Activated T-helper 2 cell treated with anti-CD3 and anti-CD28 coated beads, Interferon-gamma antibody, Interleukin-2, Interleukin-4, amounts not matched to agents 10 μg/mL and 5 μg/mL and 100 μg/mL, durations not matched to agents 14 hours and 24 hours and 36 hours (primary cell): ENCODE measurements at regions not wholly inside any gene's neighbourhood (a gene's known extent, or its start where the extent isn't known, plus 50 kb on each side); places are given as distances from the start of the nearest gene placed in this dataset.

Source experiments
- DNase-seq: peaks from one replicate; pipeline ENCODE4 v3.0.0; 2021; ENCODE audit warnings: low spot score
- H3K27ac Mint-ChIP-seq: one replicate; pipeline ENCODE4 v1.8.0; 2021; ENCODE audit warnings: mixed read lengths
- H3K27me3 Mint-ChIP-seq: one replicate; pipeline ENCODE4 v1.8.0; 2021; ENCODE audit warnings: low read depth, mixed read lengths
- H3K36me3 Mint-ChIP-seq: one replicate; pipeline ENCODE4 v1.8.0; 2021; ENCODE audit warnings: low read depth, mixed read lengths
- H3K4me1 Mint-ChIP-seq: one replicate; pipeline ENCODE4 v1.8.0; 2021; ENCODE audit warnings: low read depth, mixed read lengths
- H3K4me3 Mint-ChIP-seq: one replicate; pipeline ENCODE4 v1.8.0; 2021; ENCODE audit warnings: low read depth, mild to moderate bottlenecking, moderate library complexity, mixed read lengths
- H3K9me3 Mint-ChIP-seq: one replicate; pipeline ENCODE4 v1.8.0; 2021; ENCODE audit warnings: mixed read lengths
- intact Hi-C: fragments of 100-400 bp; cut with micrococcal nuclease; formaldehyde crosslinking; loops from one replicate; pipeline ENCODE4 v1.15.1; 2023

DNA sequence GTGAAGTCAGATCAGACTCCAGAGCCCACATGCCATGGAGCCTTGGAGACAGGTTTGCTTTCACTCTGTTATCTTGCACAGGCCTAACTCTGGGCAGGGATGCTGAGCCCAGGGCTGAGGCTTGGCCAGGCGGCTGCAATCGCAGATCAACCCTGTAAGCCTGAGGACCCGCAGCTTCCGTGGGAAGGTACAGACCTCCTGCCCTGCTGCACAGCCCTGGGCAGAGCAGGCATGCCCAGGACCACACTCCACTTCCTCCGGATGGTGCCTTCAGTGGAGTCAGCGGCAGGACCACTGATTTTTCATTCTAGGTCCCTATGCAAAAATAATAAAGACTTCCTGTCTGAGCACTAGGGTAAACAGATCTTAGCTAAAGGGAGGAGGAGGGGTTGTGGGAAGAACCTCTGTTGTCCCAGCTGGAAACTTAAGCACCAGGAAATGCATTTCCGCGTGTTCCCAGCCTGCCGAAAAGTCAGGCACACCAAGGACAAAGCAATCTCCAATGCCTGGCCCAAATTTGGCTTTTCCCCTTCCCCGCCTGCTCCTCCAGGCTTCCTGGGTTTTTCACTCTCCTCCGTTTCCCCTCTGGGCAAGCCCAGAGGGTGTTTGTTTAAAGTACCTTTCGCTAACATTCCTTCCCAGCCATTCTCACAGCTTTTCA lies 87.3 kb downstream of the KCTD15 start:
- Mint-ChIP-seq H3K27me3 (no peaks in the 10 kb centered on the region), H3K4me1 (no peaks in the 10 kb centered on the region), H3K36me3 (no peaks in the 10 kb centered on the region), H3K27ac (no peak overlapping the region), H3K9me3 (no peaks in the 10 kb centered on the region), H3K4me3 (no peak overlapping the region)
- intact Hi-C loops, result no loop called here
- DNase-seq, result no peak

DNA sequence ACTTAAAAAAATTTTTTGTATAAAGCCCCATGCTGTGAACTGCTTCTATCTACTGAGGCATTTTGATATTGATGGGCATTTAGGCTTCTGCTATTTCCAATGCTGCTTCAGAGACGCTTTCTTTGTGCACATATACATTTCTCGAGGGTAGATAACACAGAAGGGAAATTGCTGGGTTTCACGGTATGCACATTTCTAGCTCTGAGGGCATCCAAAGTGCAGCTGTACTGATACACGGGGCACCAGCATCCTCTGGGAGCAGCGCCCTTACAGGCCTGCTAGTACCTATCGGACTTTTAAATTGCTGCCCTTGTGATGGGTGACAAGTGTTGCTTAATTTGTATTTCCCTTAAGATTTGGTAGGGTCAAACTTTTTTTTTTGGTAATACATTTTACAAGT lies 88.6 kb downstream of the KCTD15 start:
- Mint-ChIP-seq H3K4me1 (no peaks in the 10 kb centered on the region), H3K36me3 (no peaks in the 10 kb centered on the region), H3K27ac (no peak overlapping the region), H3K9me3 (no peaks in the 10 kb centered on the region), H3K4me3 (no peak overlapping the region), H3K27me3 (no peaks in the 10 kb centered on the region)
- intact Hi-C loops, result no loop called here
- DNase-seq, result no peak

DNA sequence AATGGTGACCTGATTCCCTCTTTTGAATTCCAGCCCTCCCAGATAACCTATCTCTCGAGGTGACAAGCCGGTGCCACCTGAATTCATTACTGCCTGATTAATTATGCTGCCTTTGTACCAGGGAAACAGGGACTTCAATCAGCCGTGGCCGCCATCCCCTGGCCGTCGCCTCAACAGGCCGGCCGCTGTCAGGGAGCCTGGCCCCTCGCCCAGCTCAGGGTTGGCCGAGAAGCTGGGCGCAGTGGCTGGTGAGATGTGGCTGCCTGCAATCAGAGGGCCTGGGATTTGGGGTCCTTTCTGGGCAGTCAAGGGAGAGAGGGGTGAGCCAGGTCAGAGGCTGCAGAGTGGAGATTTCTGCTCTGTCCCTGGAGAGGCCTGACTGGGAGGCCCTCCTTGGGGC lies 91.2 kb downstream of the KCTD15 start:
- H3K36me3 Mint-ChIP-seq, result no peaks in the 10 kb centered on the region
- H3K4me1 Mint-ChIP-seq, result no peaks in the 10 kb centered on the region
- DNase-seq, result no peak
- H3K4me3 Mint-ChIP-seq, result no peak overlapping the region
- intact Hi-C loops, result no loop called here
- H3K27me3 Mint-ChIP-seq, result no peaks in the 10 kb centered on the region
- H3K27ac Mint-ChIP-seq, result no peak overlapping the region
- H3K9me3 Mint-ChIP-seq, result no peaks in the 10 kb centered on the region

DNA sequence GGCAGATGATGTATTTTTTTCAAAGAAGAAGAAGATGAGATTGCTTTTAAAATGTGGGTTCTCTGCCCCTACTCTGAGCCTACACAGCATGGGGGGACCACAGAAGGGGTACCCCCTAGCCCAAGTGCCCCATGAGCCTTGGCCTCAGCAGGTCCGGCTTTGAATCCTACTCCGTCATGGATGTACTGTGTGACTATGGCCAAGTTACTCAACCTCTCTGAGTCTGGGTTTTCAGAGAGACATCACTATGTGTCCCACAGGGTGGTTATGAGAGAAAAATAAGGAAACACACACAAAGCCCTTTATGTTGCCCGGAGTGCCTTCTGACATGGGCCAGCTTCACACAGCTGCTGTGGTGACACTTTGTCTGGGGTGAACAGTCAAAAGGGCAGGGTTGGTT lies 92.0 kb downstream of the KCTD15 start:
- intact Hi-C loops, result no loop called here
- H3K27ac Mint-ChIP-seq, result no peak overlapping the region

DNA sequence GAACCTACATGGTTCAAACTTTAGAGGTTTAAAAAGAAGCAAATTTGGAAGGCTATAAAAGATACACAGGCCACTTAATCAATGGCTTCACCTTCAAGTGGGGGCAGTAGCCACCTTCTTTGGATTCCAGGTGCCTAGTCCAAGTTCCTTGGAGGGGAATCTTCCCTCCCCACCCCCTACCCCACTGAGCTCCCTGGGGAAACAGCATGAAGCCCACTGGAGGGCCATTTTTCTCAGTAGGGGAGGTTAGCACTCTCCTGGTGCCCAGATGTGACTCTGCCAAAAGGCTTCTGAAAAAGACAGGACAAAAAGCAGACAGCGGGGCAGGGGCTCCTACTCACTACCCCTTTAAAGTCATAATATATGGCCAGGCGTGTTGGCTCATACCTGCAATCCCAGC lies 93.9 kb downstream of the KCTD15 start:
- H3K27me3 Mint-ChIP-seq, result no peaks in the 10 kb centered on the region
- intact Hi-C loops, result no loop called here
- H3K4me1 Mint-ChIP-seq, result no peaks in the 10 kb centered on the region
- no peaks in the 10 kb centered on the region for H3K9me3 Mint-ChIP-seq
- H3K27ac Mint-ChIP-seq, result no peak overlapping the region
- no peak overlapping the region for H3K4me3 Mint-ChIP-seq
- DNase-seq, result no peak
- H3K36me3 Mint-ChIP-seq, result no peaks in the 10 kb centered on the region

More for the DNA sequence above, 92.0 kb downstream of the KCTD15 start:
- no peaks in the 10 kb centered on the region for H3K4me1 Mint-ChIP-seq
- H3K4me3 Mint-ChIP-seq, result no peak overlapping the region
- no peaks in the 10 kb centered on the region for H3K27me3 Mint-ChIP-seq
- no peak for DNase-seq
- H3K9me3 Mint-ChIP-seq, result no peaks in the 10 kb centered on the region
- H3K36me3 Mint-ChIP-seq, result no peaks in the 10 kb centered on the region

DNA sequence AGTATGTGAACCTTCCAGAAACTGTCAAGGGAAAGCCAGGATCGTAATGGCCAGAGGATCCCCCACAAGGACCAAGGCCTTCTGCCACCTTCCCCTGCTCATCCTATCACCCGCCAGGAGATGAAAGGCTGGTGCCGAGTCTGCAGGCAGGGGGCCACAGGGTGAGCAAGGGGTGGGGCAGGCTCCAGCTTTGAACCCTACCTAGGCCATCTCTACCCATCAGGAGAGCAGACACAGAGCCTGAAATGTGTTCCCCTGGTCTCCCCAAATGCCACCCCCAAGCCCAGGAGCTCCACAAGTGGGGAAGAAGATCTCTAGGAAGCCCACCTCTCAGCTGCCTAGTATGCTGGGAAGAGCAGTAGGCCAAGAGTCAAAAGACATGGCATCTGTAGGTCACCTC lies 95.1 kb downstream of the KCTD15 start:
- Mint-ChIP-seq H3K4me3 (no peak overlapping the region), H3K36me3 (no peaks in the 10 kb centered on the region), H3K27ac (no peak overlapping the region), H3K27me3 (no peaks in the 10 kb centered on the region), H3K4me1 (no peaks in the 10 kb centered on the region), H3K9me3 (no peaks in the 10 kb centered on the region)
- DNase-seq, result no peak
- intact Hi-C loops, result no loop called here

DNA sequence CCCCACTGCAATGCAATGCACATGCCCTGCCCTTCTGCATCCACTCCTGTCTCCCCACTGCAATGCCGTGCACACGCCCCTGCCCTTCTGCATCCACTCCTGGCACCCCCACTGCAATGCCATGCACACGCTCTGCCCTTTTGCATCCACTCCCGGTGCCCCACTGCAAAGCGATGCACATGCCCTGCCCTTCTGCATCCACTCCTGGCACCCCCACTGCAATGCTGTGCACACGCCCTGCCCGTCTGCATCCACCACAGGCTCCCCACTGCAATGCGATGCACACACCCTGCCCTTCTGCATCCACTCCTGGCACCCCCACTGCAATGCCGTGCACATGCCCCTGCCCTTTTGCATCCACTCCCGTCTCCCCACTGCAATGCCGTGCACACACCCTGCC lies 98.1 kb downstream of the KCTD15 start:
- H3K27me3 Mint-ChIP-seq, result no peaks in the 10 kb centered on the region
- no peak overlapping the region for H3K27ac Mint-ChIP-seq
- H3K9me3 Mint-ChIP-seq, result peaks cover 19% of the 10 kb centered on the region
- no peaks in the 10 kb centered on the region for H3K36me3 Mint-ChIP-seq
- no peak for DNase-seq
- no peak overlapping the region for H3K4me3 Mint-ChIP-seq
- intact Hi-C loops, result no loop called here
- no peaks in the 10 kb centered on the region for H3K4me1 Mint-ChIP-seq

DNA sequence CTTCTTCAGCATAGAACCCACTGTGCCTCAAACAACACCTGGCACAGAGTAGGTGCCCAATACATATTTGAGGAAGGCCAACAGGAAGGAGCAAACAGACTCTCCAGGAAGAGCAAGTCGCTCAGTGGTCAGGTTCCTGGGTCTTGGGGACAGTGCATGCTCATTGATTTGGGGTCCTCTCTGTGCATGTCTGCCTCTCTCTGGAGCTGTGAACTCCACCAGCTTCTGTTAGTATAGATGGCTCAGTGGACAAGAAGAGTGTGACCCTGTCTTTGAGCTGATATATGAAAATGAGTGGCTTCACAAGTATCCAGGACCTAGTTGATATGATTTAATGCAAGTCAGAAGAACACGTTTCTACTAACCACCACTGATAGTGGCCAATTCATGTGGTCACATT lies 98.7 kb downstream of the KCTD15 start:
- peaks cover 19% of the 10 kb centered on the region for H3K9me3 Mint-ChIP-seq
- no peak overlapping the region for H3K4me3 Mint-ChIP-seq
- no peaks in the 10 kb centered on the region for H3K4me1 Mint-ChIP-seq
- DNase-seq, result no peak
- no peak overlapping the region for H3K27ac Mint-ChIP-seq
- no peaks in the 10 kb centered on the region for H3K36me3 Mint-ChIP-seq
- H3K27me3 Mint-ChIP-seq, result no peaks in the 10 kb centered on the region
- intact Hi-C loops, result no loop called here

DNA sequence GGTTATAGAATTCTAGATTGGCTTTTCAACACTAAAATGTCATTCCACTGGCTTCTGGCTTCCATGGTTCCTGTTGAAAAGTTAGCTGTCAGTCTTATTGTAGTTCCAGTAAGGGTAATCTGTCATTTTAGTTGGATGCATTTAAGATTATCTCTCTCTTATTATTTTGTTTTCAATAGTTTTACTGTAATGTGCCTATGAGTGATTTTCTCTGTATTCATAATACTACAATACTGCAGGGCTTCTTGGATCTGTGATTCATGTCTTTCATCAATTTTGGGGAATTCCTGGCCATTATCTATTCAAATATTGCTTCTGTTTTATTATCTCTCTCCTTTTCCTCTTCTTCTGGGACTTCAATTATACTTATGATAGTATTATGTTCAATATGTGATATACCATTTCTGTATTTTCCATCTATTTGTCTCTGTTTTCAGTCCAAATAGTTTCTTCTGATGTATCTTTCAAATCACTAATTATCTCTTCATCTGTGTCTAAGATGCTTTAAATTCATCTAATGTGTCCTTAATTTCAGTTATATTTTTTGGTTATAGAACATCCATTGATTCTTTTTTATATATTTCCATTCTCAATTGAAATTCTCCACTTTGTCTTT lies 101.5 kb downstream of the KCTD15 start:
- Mint-ChIP-seq H3K9me3 (peaks cover 19% of the 10 kb centered on the region), H3K4me1 (no peaks in the 10 kb centered on the region), H3K4me3 (no peak overlapping the region), H3K27ac (no peak overlapping the region), H3K27me3 (peaks cover 3% of the 10 kb centered on the region), H3K36me3 (no peaks in the 10 kb centered on the region)
- no peak for DNase-seq
- intact Hi-C loops, result no loop called here

DNA sequence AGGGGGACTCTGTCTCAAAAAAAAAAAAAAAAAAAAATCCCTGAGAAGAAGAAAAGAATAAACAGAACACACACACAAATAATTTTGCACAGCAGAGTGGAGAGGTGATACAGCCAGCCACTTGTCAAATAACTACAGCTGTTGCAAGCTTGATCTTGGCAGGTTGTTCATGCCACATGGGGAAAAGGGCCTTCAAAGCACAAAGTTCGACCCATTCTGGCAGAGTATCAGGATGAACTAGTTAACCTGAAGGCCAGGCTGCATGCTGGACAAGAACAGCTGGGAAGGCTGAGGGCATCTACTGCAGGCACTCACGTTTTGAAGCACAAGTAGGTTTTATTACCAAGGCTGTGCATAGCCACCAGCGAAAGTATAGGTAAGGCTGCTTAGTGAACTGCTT lies 104.1 kb downstream of the KCTD15 start:
- Mint-ChIP-seq H3K36me3 (no peaks in the 10 kb centered on the region), H3K4me3 (no peak overlapping the region), H3K9me3 (peaks cover 19% of the 10 kb centered on the region), H3K27me3 (peaks cover 13% of the 10 kb centered on the region), H3K4me1 (peaks cover 2% of the 10 kb centered on the region), H3K27ac (no peak overlapping the region)
- DNase-seq, result no peak
- intact Hi-C loops, result no loop called here

DNA sequence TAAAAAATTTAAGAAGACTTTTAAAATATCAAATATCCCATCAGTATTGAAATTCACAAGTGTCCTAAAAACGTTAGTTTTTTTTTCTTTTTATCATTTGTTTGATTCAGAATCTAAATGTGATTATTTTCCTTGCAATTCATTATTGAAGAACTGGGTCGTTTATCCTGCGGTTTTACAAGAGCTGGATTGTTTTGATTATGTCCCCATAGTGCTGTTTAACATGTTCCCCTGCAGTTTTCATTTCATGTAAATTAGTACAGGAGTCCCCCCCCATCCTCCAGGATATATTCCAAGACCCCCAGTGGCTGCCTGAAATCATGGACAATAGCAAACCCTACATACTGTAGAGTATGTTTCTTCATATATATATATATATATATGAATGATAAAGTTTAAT lies 105.7 kb downstream of the KCTD15 start:
- H3K4me1 Mint-ChIP-seq, result peaks cover 2% of the 10 kb centered on the region
- intact Hi-C loops, result no loop called here
- no peak for DNase-seq
- peaks cover 18% of the 10 kb centered on the region for H3K27me3 Mint-ChIP-seq
- H3K27ac Mint-ChIP-seq, result no peak overlapping the region
- peaks cover 18% of the 10 kb centered on the region for H3K9me3 Mint-ChIP-seq
- H3K36me3 Mint-ChIP-seq, result no peaks in the 10 kb centered on the region
- H3K4me3 Mint-ChIP-seq, result no peak overlapping the region

DNA sequence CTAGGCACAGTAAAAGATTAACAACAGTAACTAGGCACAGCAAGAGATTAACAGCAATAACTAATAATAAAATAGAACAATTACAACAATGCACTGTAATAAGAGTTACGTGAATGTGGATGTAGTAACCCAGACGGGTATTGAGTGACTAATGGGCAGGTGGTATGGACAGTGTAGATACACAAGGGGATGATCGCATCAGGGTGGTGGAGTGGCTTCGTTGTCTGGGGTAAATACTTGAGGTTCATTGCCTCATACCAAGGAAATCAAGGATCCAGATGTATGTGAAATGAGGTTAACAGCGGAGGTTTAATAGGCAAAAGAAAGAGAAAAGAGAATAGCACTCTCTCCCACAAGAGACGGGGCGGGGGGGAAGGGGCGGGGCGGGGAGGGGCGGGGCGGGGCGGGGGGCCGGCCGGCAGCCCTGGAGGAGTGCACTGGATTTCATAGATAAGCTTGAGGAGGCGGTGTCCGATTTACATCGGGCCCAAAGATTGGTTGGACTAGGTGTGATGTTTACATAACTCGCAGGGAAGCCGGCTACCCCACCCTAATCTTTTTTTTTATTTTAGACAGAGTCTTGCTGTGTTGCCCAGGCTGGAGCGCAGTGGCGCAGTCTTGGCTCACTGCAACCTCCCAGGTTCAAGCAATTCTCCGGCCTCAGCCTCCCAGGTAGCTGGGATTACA lies 106.3 kb downstream of the KCTD15 start:
- Mint-ChIP-seq H3K36me3 (no peaks in the 10 kb centered on the region), H3K4me1 (peaks cover 2% of the 10 kb centered on the region), H3K4me3 (no peak overlapping the region), H3K27ac (no peak overlapping the region), H3K9me3 (peaks cover 12% of the 10 kb centered on the region), H3K27me3 (peaks cover 20% of the 10 kb centered on the region)
- intact Hi-C loops, result no loop called here
- DNase-seq, result no peak

DNA sequence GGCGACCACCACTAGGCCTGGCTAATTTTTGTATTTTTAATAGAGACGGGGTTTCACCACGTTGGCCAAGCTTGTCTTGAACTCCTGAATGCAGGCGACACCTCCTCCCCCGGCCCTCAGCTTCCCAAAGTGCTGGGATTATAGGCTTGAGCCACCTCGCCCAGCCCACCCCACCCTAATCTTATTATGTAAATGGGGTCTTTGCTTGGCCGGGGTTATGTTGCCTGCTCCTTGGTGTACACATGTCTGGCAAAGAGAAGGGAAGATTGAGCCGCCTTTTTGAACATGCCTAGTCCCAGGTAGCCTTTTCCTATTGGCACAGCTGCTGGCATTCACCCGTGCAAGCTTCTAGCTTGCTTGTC lies 106.8 kb downstream of the KCTD15 start:
- peaks cover 7% of the 10 kb centered on the region for H3K9me3 Mint-ChIP-seq
- intact Hi-C loops, result no loop called here
- no peak overlapping the region for H3K27ac Mint-ChIP-seq
- H3K27me3 Mint-ChIP-seq, result peaks cover 23% of the 10 kb centered on the region
- H3K4me3 Mint-ChIP-seq, result no peak overlapping the region
- H3K4me1 Mint-ChIP-seq, result peaks cover 2% of the 10 kb centered on the region
- no peak for DNase-seq
- no peaks in the 10 kb centered on the region for H3K36me3 Mint-ChIP-seq
